IMR-90 (cell line): ENCODE measurements at regions not wholly inside any gene's neighbourhood (a gene's known extent, or its start where the extent isn't known, plus 50 kb on each side); places are given as distances from the start of the nearest gene placed in this dataset.
A peak's percentile ranks its signal among the peaks of the same experiment; 100 is the strongest.

Experiments used
- ATAC-seq: fragments of 200-7000 bp; cut with Tn5 transposase; 2 replicates; pipeline ENCODE4 v1.9.1; 2020; ENCODE audit warnings: low read depth, mild to moderate bottlenecking, moderate library complexity
- BruUV-seq: library from RNA; stranded (reverse); fragments of 400-500 nt; replicated peaks from 2 replicates; lab custom pipeline; 2021; lab: Mats Ljungman, UMichigan
- CTCF ChIA-PET: fragments of 300-600 bp; formaldehyde crosslinking; extraction: SDS; loops from one replicate; lab custom pipeline; 2021; ENCODE audit warnings: antibody characterized with exemption; lab: Yijun Ruan, JAX
- POLR2A ChIA-PET: fragments of 300-600 bp; sonication (Branson Sonifier 250); formaldehyde crosslinking; loops from one replicate; lab custom pipeline; 2022; ENCODE audit warnings: antibody characterized with exemption; ENCODE audit not compliant: unreplicated experiment; lab: Charles Lee
- DNase-seq: peaks from one replicate; pipeline ENCODE4 v3.0.0; 2013
- H2AFZ ChIP-seq: replicated peaks from 2 replicates; pipeline ENCODE3; 2013; ENCODE audit warnings: low read length, mild to moderate bottlenecking; ENCODE audit not compliant: poor library complexity
- H2AK5ac ChIP-seq: 2 replicates; pipeline ENCODE4 v1.6.1; 2013; ENCODE audit warnings: low read depth, low read length, inconsistent platforms
- H2AK9ac ChIP-seq: replicated peaks from 2 replicates; pipeline ENCODE3; 2013; ENCODE audit warnings: mild to moderate bottlenecking, low read depth, low read length, moderate library complexity; ENCODE audit not compliant: poor library complexity
- H2BK120ac ChIP-seq: 2 replicates; pipeline ENCODE4 v1.6.1; 2013; ENCODE audit warnings: low read depth, low read length, inconsistent platforms
- H2BK15ac ChIP-seq: 3 replicates; pipeline ENCODE4 v1.6.1; 2013; ENCODE audit warnings: low read depth, low read length, inconsistent platforms
- H2BK20ac ChIP-seq: 2 replicates; pipeline ENCODE4 v1.6.1; 2013; ENCODE audit warnings: low read depth, mild to moderate bottlenecking, inconsistent platforms, low read length, moderate library complexity
- H2BK5ac ChIP-seq: 2 replicates; pipeline ENCODE4 v1.6.1; 2013; ENCODE audit warnings: mild to moderate bottlenecking, low read depth, low read length, inconsistent platforms; ENCODE audit not compliant: poor library complexity, severe bottlenecking
- H3K14ac ChIP-seq: replicated peaks from 2 replicates; pipeline ENCODE4 v1.6.1; 2013; ENCODE audit warnings: low read depth, low read length, inconsistent platforms
- H3K18ac ChIP-seq: 2 replicates; pipeline ENCODE4 v1.6.1; 2013; ENCODE audit warnings: low read depth, low read length, control low read depth
- H3K23ac ChIP-seq: 2 replicates; pipeline ENCODE4 v1.6.1; 2013; ENCODE audit warnings: low read depth, low read length, inconsistent platforms
- H3K27ac ChIP-seq: 2 replicates; pipeline ENCODE4 v1.5.1; 2013; ENCODE audit warnings: mild to moderate bottlenecking, control low read depth, low read length; ENCODE audit not compliant: insufficient read depth
- H3K27me3 ChIP-seq: 2 replicates; pipeline ENCODE4 v1.6.1; 2013; ENCODE audit warnings: low read length; ENCODE audit not compliant: control insufficient read depth, insufficient read depth
- H3K36me3 ChIP-seq: 2 replicates; pipeline ENCODE4 v1.6.1; 2013; ENCODE audit warnings: low read length, mixed read lengths; ENCODE audit not compliant: control insufficient read depth, insufficient read depth
- H3K4ac ChIP-seq: 2 replicates; pipeline ENCODE4 v1.6.1; 2013; ENCODE audit warnings: low read depth, low read length, inconsistent platforms
- H3K4me1 ChIP-seq: 2 replicates; pipeline ENCODE4 v1.6.1; 2013; ENCODE audit warnings: low read length, mixed read lengths; ENCODE audit not compliant: control insufficient read depth, insufficient read depth
- H3K4me2 ChIP-seq: 2 replicates; pipeline ENCODE4 v1.6.1; 2013; ENCODE audit warnings: low read depth, mild to moderate bottlenecking, control low read depth, low read length, moderate library complexity
- H3K4me3 ChIP-seq: 2 replicates; pipeline ENCODE4 v1.5.1; 2013; ENCODE audit warnings: low read depth, mild to moderate bottlenecking, control low read depth, low read length, moderate library complexity; ENCODE audit not compliant: insufficient read depth
- H3K56ac ChIP-seq: 2 replicates; pipeline ENCODE4 v1.6.1; 2013; ENCODE audit warnings: low read length, inconsistent platforms; ENCODE audit not compliant: insufficient read depth; ENCODE audit errors: extremely low read depth
- H3K79me1 ChIP-seq, 2 experiments: 2 replicates each; pipeline ENCODE4 v1.6.1; 2013; ENCODE audit warnings: low read length in 2 of 2, inconsistent platforms in 1 of 2, low read depth in 1 of 2
- H3K9ac ChIP-seq: 2 replicates; pipeline ENCODE4 v1.6.1; 2013; ENCODE audit warnings: low read depth, low read length, control low read depth
- H3K9me1 ChIP-seq: 2 replicates; pipeline ENCODE4 v1.6.1; 2013; ENCODE audit warnings: low read length, inconsistent platforms; ENCODE audit not compliant: insufficient read depth
- H3K9me3 ChIP-seq: 2 replicates; pipeline ENCODE4 v1.6.1; 2013; ENCODE audit warnings: low read length; ENCODE audit not compliant: control insufficient read depth, insufficient read depth
- H4K20me1 ChIP-seq: 2 replicates; pipeline ENCODE4 v1.6.1; 2013; ENCODE audit warnings: low read length, inconsistent platforms; ENCODE audit not compliant: insufficient read depth
- H4K5ac ChIP-seq: 2 replicates; pipeline ENCODE4 v1.6.1; 2013; ENCODE audit warnings: mild to moderate bottlenecking, low read depth, low read length, control low read depth
- H4K8ac ChIP-seq, 2 experiments: 2 replicates each; pipeline ENCODE4 v1.6.1; 2013; ENCODE audit warnings: low read depth in 2 of 2, low read length in 2 of 2, control low read depth in 1 of 2, inconsistent platforms in 1 of 2
- H4K91ac ChIP-seq: 2 replicates; pipeline ENCODE4 v1.6.1; 2013; ENCODE audit warnings: low read depth, low read length, inconsistent platforms; ENCODE audit not compliant: insufficient read depth
- CEBPB ChIP-seq: IDR thresholded peaks from 2 replicates; pipeline ENCODE4 v1.6.1; 2012; ENCODE audit warnings: low read depth, low read length, improper control_type of control experiment
- CHD1 ChIP-seq: IDR thresholded peaks from 2 replicates; pipeline ENCODE4 v1.6.1; 2012; ENCODE audit warnings: low read depth, low read length, improper control_type of control experiment
- FOS ChIP-seq: fragments of 150-350 bp; IDR thresholded peaks from 2 replicates; pipeline ENCODE4 v1.6.1; 2016; ENCODE audit warnings: low read depth, low read length
- MAFK ChIP-seq: IDR thresholded peaks from 2 replicates; pipeline ENCODE4 v1.6.1; 2012; ENCODE audit warnings: low read depth, low read length, improper control_type of control experiment
- NFE2L2 ChIP-seq: fragments of 150-350 bp; IDR thresholded peaks from 2 replicates; pipeline ENCODE4 v1.6.1; 2016; ENCODE audit warnings: low read depth, mild to moderate bottlenecking, low read length
- WGBS, 2 experiments: methylation state at CpG; one replicate each; pipeline versions ENCODE4 v1.1.5 to v1.1.7; 2013; ENCODE audit warnings: missing lambda C conversion rate in 2 of 2; ENCODE audit not compliant: insufficient read length in 1 of 2; ENCODE audit errors: extremely low coverage in 2 of 2; 5-methylcytosine and 5-hydroxymethylcytosine counted together
- dilution Hi-C: fragments of 300-500 bp; cut with HindIII; formaldehyde crosslinking; loops from one replicate; pipeline ENCODE4 v1.14.3; 2018; ENCODE audit warnings: low sequenced_read_pairs; ENCODE audit not compliant: unreplicated experiment
- in situ Hi-C: fragments of 300-500 bp; cut with MboI; formaldehyde crosslinking; loops from 3 replicates; pipeline ENCODE4 v1.14.3; 2019; ENCODE audit warnings: low sequenced_read_pairs, inconsistent platforms, mixed read lengths
- intact Hi-C: fragments of 100-400 bp; cut with micrococcal nuclease; formaldehyde crosslinking; loops from 2 replicates; pipeline ENCODE4 v1.10.0; 2022
- TF ChIP-seq, protein P1 (sequence below): fragments of 150-350 bp; IDR thresholded peaks from 2 replicates; pipeline ENCODE4 v1.6.1; 2016; ENCODE audit warnings: low read depth, mild to moderate bottlenecking, low read length, moderate library complexity, borderline replicate concordance
- TF ChIP-seq, protein P2 (sequence below): conservative IDR thresholded peaks from 2 replicates; pipeline ENCODE4 v1.5.1; 2012; ENCODE audit warnings: mild to moderate bottlenecking, low read depth, low read length, improper control_type of control experiment
- TF ChIP-seq, protein P3 (sequence below): fragments of 150-350 bp; IDR thresholded peaks from 2 replicates; pipeline ENCODE4 v1.6.1; 2017; ENCODE audit warnings: mild to moderate bottlenecking, antibody characterized with exemption, low read length, low read depth

GRCh38 chr14:100381395-100382105 lies 58.4 kb downstream of the SLC25A47 start (continued):
- no peak for TF ChIP-seq FOS

DNA sequence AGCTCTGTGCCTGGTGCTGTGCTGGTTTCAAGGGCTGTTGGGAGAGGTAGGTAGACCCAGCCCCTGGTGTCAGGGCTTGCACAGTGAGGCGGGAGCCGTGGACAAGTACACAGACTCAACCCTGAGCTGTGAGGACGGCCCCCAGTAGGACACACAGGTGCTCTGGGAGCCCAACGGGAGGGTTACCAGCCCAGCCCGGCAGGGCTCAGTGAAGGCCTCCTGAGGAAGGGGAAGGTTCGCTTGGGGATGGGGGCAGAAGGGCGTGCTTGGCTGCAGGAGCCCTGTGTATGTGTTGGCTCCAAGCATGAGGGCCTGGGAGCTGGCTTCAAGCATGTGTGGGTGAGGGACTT lies 58.9 kb downstream of the SLC25A47 start:
- in situ Hi-C loops, result loop anchor here (10.0 kb wide), 2 partner anchors 463 to 1243 kb away; no protein-coding TSS in a partner anchor
- Histone ChIP-seq H3K4me3 (no peak overlapping the region), H3K56ac (no peak overlapping the region), H2BK5ac (no peak overlapping the region), H3K9me1 (peaks cover 2% of the 10 kb centered on the region; the same call in 1 of the 2 replicates), H3K4me2 (no peak overlapping the region; the same call in 1 of the 2 replicates), H3K4ac (no peak overlapping the region), H2AK9ac (peak overlapping the region; percentile 16), H2AFZ (no peak overlapping the region), H2AK5ac (no peak overlapping the region), H4K20me1 (peaks cover 14% of the 10 kb centered on the region), H4K8ac (no peak overlapping the region), H2BK20ac (no peak overlapping the region), H3K18ac (no peak overlapping the region; the same call in 1 of the 2 replicates), H3K36me3 (peaks cover 12% of the 10 kb centered on the region; the same call in 1 of the 2 replicates), H3K23ac (no peak overlapping the region), H3K9ac (no peak overlapping the region), H2BK15ac (no peak overlapping the region), H3K27ac (peak overlapping the region; percentile 5; the same call in 1 of the 2 replicates), H2BK120ac (no peak overlapping the region), H4K91ac (no peak overlapping the region), H4K5ac (no peak overlapping the region; the same call in 1 of the 2 replicates), H3K4me1 (peaks cover 21% of the 10 kb centered on the region), H3K27me3 (no peaks in the 10 kb centered on the region), H3K79me1 (peaks cover 4 to 43% of the 10 kb centered on the region in 2 experiments), H3K9me3 (no peaks in the 10 kb centered on the region), H3K14ac (no peak overlapping the region)
- ChIA-PET CTCF (interaction anchor here (2.5 kb wide), 1 partner anchor 264 kb away, joined by 10 read pairs; no protein-coding TSS in a partner anchor), POLR2A (no interaction called here)
- TF ChIP-seq MAFK (no peak), FOS (no peak), CEBPB (no peak), NFE2L2 (no peak), CHD1 (no peak)
- TF ChIP-seq, protein P1, sequence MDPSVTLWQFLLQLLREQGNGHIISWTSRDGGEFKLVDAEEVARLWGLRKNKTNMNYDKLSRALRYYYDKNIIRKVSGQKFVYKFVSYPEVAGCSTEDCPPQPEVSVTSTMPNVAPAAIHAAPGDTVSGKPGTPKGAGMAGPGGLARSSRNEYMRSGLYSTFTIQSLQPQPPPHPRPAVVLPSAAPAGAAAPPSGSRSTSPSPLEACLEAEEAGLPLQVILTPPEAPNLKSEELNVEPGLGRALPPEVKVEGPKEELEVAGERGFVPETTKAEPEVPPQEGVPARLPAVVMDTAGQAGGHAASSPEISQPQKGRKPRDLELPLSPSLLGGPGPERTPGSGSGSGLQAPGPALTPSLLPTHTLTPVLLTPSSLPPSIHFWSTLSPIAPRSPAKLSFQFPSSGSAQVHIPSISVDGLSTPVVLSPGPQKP, result no peak
- TF ChIP-seq, protein P2, sequence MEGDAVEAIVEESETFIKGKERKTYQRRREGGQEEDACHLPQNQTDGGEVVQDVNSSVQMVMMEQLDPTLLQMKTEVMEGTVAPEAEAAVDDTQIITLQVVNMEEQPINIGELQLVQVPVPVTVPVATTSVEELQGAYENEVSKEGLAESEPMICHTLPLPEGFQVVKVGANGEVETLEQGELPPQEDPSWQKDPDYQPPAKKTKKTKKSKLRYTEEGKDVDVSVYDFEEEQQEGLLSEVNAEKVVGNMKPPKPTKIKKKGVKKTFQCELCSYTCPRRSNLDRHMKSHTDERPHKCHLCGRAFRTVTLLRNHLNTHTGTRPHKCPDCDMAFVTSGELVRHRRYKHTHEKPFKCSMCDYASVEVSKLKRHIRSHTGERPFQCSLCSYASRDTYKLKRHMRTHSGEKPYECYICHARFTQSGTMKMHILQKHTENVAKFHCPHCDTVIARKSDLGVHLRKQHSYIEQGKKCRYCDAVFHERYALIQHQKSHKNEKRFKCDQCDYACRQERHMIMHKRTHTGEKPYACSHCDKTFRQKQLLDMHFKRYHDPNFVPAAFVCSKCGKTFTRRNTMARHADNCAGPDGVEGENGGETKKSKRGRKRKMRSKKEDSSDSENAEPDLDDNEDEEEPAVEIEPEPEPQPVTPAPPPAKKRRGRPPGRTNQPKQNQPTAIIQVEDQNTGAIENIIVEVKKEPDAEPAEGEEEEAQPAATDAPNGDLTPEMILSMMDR, result no peak
- TF ChIP-seq, protein P3, sequence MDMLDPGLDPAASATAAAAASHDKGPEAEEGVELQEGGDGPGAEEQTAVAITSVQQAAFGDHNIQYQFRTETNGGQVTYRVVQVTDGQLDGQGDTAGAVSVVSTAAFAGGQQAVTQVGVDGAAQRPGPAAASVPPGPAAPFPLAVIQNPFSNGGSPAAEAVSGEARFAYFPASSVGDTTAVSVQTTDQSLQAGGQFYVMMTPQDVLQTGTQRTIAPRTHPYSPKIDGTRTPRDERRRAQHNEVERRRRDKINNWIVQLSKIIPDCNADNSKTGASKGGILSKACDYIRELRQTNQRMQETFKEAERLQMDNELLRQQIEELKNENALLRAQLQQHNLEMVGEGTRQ, result no peak
- DNase-seq, result no peak
- no peak for ATAC-seq
- WGBS, 2 experiments, result 40% methylated on average over 2 of the region's 7 CpGs; no CpG with 5 or more reads in 1 of the 2 experiments
- intact Hi-C loops, result loop anchor here (10.0 kb wide), 1 partner anchor 853 kb away; no protein-coding TSS in a partner anchor
- no TSS peak for BruUV-seq
- dilution Hi-C loops, result no loop called here
